ENCODE measurements at regions not wholly inside any gene's neighbourhood (a gene's known extent, or its start where the extent isn't known, plus 50 kb on each side); places are given as distances from the start of the nearest gene placed in this dataset.

- no peak for DNase-seq (ENCODE audit: low spot score)
- no peak overlapping the region for H3K27ac Mint-ChIP-seq (ENCODE audit: unreplicated experiment)
- peaks cover 4% of the 10 kb centered on the region for H3K4me1 Mint-ChIP-seq (ENCODE audit: unreplicated experiment)
- H3K36me3 Mint-ChIP-seq (ENCODE audit: low read depth, unreplicated experiment) = no peaks in the 10 kb centered on the region
- no peaks in the 10 kb centered on the region for H3K27me3 Mint-ChIP-seq (ENCODE audit: unreplicated experiment)
- TF ChIP-seq CTCF (IDR thresholded peaks at IDR 0.05; ENCODE audit: unreplicated experiment) = no peak
- H3K9me3 Mint-ChIP-seq (ENCODE audit: unreplicated experiment) = no peaks in the 10 kb centered on the region
- H3K4me3 Mint-ChIP-seq (ENCODE audit: unreplicated experiment) = no peak overlapping the region
These were observed 460.0 kb downstream of the PSAT1 start for GRCh38 chr9:78756813-78757510.

- Mint-ChIP-seq H3K4me1 (ENCODE audit: unreplicated experiment) (no peaks in the 10 kb centered on the region), H3K36me3 (ENCODE audit: low read depth, unreplicated experiment) (no peaks in the 10 kb centered on the region), H3K27ac (ENCODE audit: unreplicated experiment) (no peak overlapping the region), H3K27me3 (ENCODE audit: unreplicated experiment) (no peaks in the 10 kb centered on the region), H3K4me3 (ENCODE audit: unreplicated experiment) (no peak overlapping the region), H3K9me3 (ENCODE audit: unreplicated experiment) (no peaks in the 10 kb centered on the region)
- no peak for DNase-seq (ENCODE audit: low spot score)
- no peak for TF ChIP-seq CTCF (IDR thresholded peaks at IDR 0.05; ENCODE audit: unreplicated experiment)
These were observed 466.5 kb downstream of the PSAT1 start for GRCh38 chr9:78763424-78763823.

DNA sequence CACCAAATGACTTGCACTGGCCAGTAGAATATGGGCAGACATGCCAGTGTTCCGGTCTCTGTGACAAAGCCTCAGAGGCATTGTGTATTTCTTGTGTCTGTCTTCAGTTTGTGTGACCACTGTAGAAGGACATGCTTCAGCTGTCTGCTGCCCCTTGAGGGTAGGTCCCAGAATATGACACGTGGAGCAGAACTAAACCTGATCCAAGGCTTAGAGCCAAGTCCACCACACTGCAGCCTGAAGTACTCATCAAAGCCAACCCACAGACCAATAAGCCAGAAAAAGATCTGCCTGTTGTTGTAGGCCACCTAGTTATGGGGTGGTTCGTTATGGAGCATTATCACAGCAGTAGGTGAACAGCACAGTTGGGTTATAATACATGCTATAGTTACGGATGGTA lies 468.9 kb downstream of the PSAT1 start:
- Mint-ChIP-seq H3K9me3 (ENCODE audit: unreplicated experiment) (no peaks in the 10 kb centered on the region), H3K4me3 (ENCODE audit: unreplicated experiment) (no peak overlapping the region), H3K27me3 (ENCODE audit: unreplicated experiment) (no peaks in the 10 kb centered on the region), H3K4me1 (ENCODE audit: unreplicated experiment) (no peaks in the 10 kb centered on the region), H3K27ac (ENCODE audit: unreplicated experiment) (no peak overlapping the region), H3K36me3 (ENCODE audit: low read depth, unreplicated experiment) (no peaks in the 10 kb centered on the region)
- no peak for TF ChIP-seq CTCF (IDR thresholded peaks at IDR 0.05; ENCODE audit: unreplicated experiment)
- no peak for DNase-seq (ENCODE audit: low spot score)

DNA sequence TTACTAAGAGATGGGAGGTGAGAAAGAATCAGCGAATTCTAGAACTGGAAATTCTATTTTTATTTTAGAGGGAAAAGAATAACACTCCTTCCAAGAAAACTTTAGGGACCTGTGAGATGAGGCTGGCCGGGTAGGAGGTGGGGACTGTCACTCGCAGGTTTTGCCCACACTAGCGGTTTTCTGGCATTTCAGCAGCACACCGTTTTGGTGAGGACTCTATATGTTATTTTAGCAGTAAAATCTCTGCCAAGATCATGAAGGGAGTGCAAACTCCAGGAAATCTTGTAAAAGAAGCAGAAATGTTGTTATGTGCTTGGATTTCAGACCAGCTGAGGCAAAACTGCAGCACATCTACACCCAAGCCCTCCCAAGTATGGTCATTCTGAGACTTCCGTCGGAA lies 470.6 kb downstream of the PSAT1 start:
- H3K27me3 Mint-ChIP-seq (ENCODE audit: unreplicated experiment) = no peaks in the 10 kb centered on the region

More for the DNA sequence above, 470.6 kb downstream of the PSAT1 start:
- Mint-ChIP-seq H3K4me1 (ENCODE audit: unreplicated experiment) (no peaks in the 10 kb centered on the region), H3K27ac (ENCODE audit: unreplicated experiment) (no peak overlapping the region), H3K4me3 (ENCODE audit: unreplicated experiment) (no peak overlapping the region), H3K9me3 (ENCODE audit: unreplicated experiment) (no peaks in the 10 kb centered on the region), H3K36me3 (ENCODE audit: low read depth, unreplicated experiment) (no peaks in the 10 kb centered on the region)
- no peak for TF ChIP-seq CTCF (IDR thresholded peaks at IDR 0.05; ENCODE audit: unreplicated experiment)
- no peak for DNase-seq (ENCODE audit: low spot score)
